GM10847 (cell line): ENCODE measurements at regions not wholly inside any gene's neighbourhood (a gene's known extent, or its start where the extent isn't known, plus 50 kb on each side); places are given as distances from the start of the nearest gene placed in this dataset.

Experiments used
- POLR2A ChIP-seq: IDR thresholded peaks from 2 replicates; pipeline ENCODE4 v1.6.1; 2011; ENCODE audit not compliant: insufficient read length; ENCODE audit errors: extremely low read depth

DNA sequence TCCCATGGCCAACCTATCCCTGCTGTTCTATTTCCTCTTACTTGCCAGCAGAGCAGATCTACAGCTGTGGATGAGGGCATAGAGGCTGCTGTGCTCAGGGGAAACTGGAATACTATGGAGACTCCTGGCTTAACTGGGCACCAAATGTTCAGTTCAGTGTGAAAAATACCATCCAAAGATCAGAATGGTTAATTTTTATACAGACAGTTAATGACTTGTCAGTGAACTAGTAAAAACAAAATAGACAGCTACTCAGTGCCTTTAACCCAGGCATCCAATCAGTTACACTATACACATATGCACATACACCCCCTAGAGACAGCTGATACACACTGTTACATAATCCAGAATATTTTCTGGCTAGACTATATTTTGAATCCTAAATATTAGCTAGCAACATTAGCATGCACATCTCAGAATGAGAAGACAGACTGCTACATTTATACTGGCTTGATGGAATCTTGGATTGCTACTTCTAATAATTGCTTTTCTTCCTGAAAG lies 59.1 kb upstream of the WIPF1 start:
- no peak for TF ChIP-seq POLR2A

DNA sequence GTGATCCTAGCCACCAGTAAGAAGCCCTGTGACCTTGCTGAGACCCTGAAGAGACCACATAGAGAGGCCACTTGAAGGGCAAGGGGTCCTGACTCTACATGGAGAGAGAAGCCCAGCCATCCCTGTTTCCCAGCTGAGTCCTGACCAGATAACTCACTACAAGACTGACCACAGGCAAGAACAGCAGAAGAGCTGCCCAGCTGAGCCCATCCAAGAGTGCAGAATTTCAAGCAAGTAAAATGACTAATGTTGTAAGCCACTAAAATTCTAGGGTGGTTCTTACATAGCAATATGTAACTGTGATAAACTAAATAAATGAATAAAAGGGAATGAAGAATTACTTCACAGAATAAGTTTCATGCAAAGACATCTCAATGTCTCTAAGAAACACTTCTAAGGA lies 58.4 kb upstream of the WIPF1 start:
- no peak for TF ChIP-seq POLR2A

DNA sequence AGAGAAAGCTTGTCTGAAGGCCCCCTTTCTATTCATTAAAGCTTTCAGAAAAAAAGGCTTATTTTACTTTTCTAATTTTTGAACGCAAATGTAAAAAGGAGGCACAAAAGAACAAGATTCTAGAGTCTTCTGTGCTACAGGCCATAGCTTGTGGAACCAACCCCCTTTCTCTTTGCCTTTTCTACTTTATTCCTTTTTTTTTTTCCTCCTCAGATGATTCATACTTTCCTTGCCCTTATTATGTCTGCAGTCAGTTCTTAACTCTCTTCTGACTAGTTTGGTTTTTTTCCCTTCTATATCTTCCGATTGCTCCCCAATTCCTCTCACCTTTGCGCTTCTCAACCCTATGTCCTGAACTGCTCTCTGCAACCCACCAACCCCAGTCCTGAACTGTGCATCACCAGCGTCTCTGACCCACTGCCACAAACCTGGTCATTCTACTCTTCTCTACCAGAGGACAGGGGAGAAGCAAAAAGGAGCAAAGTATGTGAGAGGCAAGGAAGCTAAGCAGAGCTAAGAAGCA lies 56.9 kb upstream of the WIPF1 start:
- TF ChIP-seq POLR2A = no peak

DNA sequence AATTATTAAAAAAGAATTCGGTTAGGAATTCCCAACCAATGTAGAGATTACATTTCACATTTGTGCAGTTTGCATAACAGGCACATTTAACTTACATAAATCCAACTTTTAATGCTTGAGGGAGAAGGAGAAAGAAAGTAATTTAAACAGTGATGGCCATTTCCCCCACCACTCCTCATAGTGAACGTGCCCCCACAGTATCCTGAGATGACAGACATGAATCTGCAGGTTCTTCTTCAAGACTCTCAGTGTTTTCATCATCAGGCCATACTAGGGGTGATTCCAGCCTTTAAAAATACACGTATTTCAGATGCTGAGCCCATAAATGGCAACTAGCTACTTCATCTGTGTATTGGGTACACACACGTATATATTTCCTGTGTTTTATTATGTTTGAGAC lies 51.3 kb upstream of the WIPF1 start:
- no peak for TF ChIP-seq POLR2A
